ENCODE measurements at regions not wholly inside any gene's neighbourhood (a gene's known extent, or its start where the extent isn't known, plus 50 kb on each side); places are given as distances from the start of the nearest gene placed in this dataset.

- no peak for DNase-seq (ENCODE audit: low read depth)
Observed at GRCh38 chr4:24244663-24245490, 339.5 kb downstream of the DHX15 start.

DNA sequence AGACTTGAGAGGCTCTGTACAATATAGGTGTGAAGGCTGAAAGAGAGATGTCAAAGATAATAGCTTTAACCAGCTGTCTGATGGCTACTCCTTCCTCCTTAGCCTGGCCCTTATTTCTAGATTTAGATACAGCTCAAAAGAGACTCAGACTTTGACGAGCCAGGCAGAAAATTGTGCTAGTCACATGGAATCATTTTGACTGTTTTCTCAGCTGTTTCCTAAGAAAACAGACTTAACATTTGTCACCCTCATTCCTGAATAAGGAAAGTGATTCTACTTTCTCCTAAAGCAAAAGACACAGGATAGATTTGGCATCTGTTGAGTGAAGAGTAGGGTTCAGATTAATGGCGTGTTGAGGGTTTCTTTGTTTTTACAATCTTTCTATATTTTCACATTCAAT is 340.7 kb downstream of the DHX15 start:
- DNase-seq (ENCODE audit: low read depth), result no peak

GRCh38 chr4:24241511-24241910 is 342.8 kb downstream of the DHX15 start:
- DNase-seq (ENCODE audit: low read depth), result no peak

DNA sequence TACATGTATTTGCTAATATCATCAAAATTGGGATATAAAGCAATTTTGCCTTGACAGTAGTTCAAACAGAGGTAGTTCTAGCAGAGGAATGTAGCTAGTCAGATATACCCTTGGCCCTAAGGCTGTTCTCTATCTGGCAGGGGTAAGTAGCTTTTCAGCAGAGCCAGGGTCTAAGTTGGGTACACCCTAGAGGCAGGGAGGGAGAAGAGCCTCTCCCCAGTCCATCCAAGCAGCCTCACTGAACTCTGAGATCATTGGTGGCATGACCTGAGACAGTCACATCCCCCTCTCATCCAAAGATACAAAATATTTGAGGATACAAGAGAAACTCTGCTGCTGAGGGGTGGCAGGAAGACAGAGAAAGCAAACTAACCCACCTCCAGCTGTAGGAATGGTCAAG is 343.7 kb downstream of the DHX15 start:
- DNase-seq (ENCODE audit: low read depth), result no peak

DNA sequence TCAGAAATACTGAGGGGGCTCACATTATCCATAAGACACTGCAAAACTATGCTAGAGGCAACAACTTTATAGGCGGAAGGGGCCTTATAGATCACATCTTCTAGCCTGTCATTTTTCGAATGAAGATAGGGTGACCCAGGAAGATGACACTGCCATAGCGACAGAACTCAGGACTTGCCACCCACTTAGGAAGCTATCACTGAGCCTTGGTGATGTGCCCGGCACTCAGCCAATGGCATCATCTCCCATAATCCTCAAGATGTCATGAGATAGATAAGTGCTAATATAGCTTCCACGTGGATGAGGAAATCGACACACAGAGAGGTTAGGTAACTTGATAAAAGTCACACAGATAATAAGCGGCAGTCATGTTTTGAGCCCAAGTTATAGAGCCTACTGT is 346.6 kb downstream of the DHX15 start:
- DNase-seq (ENCODE audit: low read depth), result no peak

DNA sequence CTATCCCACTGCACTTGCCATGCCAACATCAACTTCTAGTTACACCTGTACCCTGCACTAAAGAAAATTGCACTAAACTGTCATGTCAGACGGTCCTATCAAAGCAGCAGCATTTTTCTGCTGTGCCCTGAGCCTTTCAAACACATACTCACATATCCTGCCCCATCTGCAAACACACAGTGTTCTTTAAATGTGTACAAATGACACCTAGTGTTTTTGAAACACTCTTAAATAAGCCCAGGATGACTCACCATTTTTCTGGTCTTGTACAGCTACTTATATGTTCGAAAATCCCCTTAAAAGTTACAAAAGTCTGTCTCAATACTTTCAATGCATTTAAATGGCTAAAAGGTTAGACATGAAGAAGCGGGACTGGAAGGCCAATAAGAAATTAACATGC is 346.7 kb upstream of the PPARGC1A start:
- no peak for DNase-seq (ENCODE audit: low read depth)

- DNase-seq (ENCODE audit: low read depth), result no peak
Observed at GRCh38 chr4:24236120-24236519, 346.3 kb upstream of the PPARGC1A start.

DNA sequence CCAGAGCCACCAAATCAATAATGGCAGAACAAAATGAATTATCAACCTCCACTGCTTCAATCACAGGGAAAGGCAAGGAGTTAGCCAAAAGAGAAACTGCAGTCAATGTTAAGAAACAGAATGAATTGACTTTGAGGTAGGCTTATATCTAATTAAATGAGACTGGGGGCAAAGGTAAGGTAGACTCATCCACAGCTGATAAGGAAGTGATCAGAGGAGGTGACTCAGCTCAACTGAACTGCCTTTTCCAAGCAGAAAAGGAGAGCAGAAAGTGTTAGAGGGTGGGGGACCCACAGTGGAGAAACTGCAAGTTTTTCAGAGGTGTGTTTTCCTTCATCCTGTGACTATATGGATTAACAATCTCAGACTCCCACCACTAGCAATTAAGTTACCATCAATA is 345.8 kb upstream of the PPARGC1A start:
- no peak for DNase-seq (ENCODE audit: low read depth)

DNA sequence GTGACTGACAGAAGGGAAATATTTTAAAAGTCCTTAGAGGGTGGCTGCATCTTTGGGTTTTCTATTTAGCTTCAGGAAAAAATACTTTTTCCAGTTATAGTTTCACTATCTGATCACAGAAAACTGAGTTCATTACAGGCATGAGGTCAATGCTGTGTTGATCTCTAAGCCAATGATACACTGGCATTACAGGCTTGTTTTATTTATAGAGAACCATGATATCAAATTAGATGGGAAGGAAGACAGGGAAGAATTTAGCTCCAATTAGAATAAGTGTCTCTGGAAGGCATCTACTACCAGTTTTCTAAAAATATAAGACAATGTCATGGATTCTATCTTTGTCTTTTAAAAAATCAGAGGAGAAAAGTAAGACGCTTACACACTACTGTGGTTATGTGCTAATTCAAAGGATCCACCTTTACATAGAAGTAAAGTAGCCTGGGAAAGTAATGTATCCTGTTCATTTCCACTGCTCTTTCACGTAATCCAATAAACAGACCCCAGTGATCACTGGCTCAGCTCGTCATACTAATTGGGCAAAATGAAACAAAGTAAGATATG is 344.5 kb upstream of the PPARGC1A start:
- no peak for DNase-seq (ENCODE audit: low read depth)

DNA sequence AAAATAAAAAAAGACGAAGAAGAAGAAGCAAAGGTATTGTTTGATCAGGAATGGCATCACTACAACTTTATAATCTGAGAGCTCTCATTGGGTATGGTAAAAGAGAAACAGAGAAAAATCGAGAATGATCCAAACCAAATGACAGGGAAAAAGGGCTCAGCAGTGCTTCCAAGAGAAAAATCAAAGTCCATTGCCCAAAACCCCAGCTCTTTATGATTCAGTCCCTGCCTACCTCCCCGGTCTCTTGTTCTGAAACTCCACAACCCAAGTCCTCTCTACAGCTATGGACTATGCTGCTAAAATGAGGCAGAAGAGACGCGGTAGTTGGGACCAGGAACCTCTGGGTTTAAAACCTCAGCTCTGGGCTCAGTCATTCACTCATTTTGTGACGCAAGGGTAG is 341.1 kb upstream of the PPARGC1A start:
- no peak for DNase-seq (ENCODE audit: low read depth)

DNA sequence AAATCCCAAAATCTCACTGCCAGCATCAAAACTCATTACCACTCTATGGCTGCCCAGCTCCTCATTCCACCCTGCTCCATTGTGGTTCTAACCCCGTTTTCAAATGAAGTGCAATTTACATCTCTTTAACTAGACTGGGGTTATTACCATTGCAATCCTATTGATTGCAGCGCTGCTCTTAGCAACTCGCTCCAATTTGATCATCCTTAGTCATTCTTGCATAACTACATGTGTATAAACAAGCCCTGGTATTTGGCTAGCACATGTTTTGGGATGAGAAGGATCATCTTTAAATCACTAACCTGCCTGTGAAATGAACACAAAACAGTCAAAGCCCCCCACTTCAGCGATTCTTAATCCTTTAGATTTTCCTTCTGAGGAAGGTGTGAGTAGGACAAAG is 340.1 kb upstream of the PPARGC1A start:
- no peak for DNase-seq (ENCODE audit: low read depth)

DNA sequence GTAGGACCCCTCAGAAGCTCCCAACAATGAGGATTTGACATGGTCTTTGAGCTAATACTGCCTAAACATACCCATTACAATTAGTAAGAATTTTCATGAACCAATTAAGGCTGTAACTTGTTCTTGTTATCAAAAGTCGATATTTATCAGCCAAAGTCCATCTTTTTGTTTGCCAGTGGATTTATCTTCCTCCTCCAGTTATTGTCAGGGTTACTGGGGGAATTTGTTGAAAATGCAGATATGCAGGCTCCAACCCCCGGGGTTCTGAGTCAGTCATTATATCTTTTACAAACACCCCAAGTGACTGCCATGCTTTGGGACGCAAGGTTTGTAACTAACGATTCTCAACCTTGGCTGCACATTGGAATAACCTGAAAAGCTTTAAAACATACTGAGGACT is 338.8 kb upstream of the PPARGC1A start:
- DNase-seq (ENCODE audit: low read depth), result no peak

DNA sequence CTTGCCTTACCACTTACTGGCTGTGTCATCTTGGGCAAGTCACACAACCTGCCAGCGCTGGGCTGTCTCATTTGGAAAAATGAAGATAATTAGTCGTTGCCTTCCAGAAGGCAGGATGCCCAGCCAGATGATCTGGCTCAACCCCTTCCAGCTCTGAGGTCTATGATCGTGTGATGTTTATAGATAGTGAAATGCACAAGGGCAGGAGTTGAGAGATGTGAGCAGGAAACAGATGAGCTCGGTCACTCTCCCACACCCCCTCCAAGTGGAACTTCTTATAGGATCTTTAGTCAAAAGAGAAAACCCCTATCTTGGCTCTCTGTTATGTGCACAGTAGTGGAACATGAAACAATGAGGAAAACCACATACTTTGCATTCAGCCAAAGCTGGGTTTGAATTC is 336.8 kb upstream of the PPARGC1A start:
- no peak for DNase-seq (ENCODE audit: low read depth)

- DNase-seq (ENCODE audit: low read depth), result no peak
Observed at GRCh38 chr4:24226023-24226422, 336.2 kb upstream of the PPARGC1A start.

DNA sequence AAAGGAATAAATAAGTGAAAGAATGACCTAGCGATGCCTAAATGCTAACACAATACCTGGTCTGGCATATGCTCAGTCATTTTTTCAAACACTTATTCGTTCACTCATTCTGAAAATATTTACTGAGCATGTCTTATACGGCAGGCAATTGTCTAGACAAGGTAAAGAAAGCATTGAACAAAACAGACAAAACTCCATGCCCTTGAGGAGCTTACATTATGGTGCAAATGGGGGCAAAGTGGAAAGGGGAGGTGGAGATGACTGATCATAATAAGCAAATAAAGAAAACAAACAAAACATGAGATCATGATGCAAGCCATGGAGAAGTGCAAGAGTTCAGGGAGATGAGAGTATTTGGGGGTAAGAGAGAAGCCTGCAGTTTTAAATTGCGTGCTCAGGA is 334.6 kb upstream of the PPARGC1A start:
- no peak for DNase-seq (ENCODE audit: low read depth)

DNA sequence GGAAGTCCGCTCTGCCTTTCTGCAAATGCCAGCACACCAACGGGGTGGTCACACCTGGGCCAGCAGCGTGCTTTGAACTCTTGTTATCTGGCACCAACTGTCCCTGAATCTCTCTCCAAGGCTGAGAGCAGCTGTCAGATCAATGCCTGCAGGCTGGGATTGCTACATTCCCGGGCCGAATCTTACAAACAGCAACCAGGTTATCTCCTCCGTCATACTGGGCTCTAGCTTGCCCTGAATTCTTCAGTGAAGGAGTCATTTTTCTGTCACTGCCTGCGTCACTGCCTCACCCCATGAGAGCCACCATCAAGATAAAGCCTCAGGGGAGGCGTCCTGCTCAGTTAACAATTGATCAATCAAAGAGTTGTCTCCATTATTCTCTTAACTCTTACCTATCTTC is 329.4 kb upstream of the PPARGC1A start:
- DNase-seq (ENCODE audit: low read depth), result no peak

- DNase-seq (ENCODE audit: low read depth), result no peak
Observed at GRCh38 chr4:24218566-24218965, 328.7 kb upstream of the PPARGC1A start.

DNA sequence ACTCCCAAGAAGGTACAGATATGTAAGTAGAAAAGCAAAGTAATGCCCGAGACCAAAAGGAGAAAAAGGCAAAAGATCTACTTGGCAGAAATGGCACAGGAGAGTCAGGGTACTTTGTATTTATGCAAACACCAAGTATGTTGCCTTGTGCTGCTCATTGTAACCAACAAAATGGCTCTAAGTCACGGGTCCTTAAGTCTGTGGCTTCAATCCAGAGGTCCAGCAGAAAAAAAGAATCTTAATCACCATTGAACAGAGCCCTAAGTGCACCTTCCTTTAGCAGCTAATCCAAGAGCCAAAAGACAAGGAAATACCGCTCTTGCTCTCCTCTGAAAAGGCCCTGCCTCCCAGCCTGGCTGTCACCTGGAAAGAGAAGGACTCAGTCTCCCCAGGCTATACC is 324.9 kb upstream of the PPARGC1A start:
- DNase-seq (ENCODE audit: low read depth), result no peak

- DNase-seq (ENCODE audit: low read depth), result no peak
Observed at GRCh38 chr4:24213961-24214360, 324.1 kb upstream of the PPARGC1A start.

DNA sequence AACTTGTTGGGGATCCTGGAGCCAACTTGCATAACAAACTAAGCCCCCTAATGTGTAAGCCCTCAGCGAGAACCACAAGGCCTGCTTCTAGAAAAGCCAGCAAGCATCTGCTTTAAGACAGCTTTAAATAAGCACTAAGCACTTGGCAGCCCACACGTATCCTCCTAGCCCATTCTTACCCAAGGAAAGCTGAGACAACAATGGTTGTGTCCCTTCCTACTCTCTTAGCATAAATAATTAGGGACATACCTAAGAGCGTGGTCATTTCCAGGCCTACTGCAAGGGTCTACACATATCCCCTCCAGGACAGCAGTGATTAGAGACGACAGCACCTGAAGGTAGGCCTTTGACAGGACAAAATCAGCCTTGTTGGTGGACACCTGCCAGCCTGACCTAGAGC is 322.8 kb upstream of the PPARGC1A start:
- DNase-seq (ENCODE audit: low read depth), result no peak

GRCh38 chr4:24211856-24212255 is 322.0 kb upstream of the PPARGC1A start:
- DNase-seq (ENCODE audit: low read depth), result no peak

- no peak for DNase-seq (ENCODE audit: low read depth)
Observed at GRCh38 chr4:24210332-24210902, 320.6 kb upstream of the PPARGC1A start.

GRCh38 chr4:24209906-24210305 is 320.1 kb upstream of the PPARGC1A start:
- no peak for DNase-seq (ENCODE audit: low read depth)

- no peak for DNase-seq (ENCODE audit: low read depth)
Observed at GRCh38 chr4:24209131-24209530, 319.3 kb upstream of the PPARGC1A start.
